IPS-NIHi11 (cell line): ENCODE measurements at regions not wholly inside any gene's neighbourhood (a gene's known extent, or its start where the extent isn't known, plus 50 kb on each side); places are given as distances from the start of the nearest gene placed in this dataset.

Source experiments
- DNase-seq: peaks from one replicate; pipeline ENCODE4 v3.0.0; 2012; ENCODE audit warnings: mixed read lengths, low spot score

GRCh38 chr7:34275624-34276023 is 370.3 kb downstream of the BMPER start:
- DNase-seq: no peak

GRCh38 chr7:34277016-34277802 is 371.9 kb downstream of the BMPER start:
- peak; percentile 11 for DNase-seq

GRCh38 chr7:34277803-34278199 is 372.5 kb downstream of the BMPER start:
- no peak for DNase-seq

GRCh38 chr7:34281260-34281659 is 375.9 kb downstream of the BMPER start:
- no peak for DNase-seq

- DNase-seq: no peak
Observed at GRCh38 chr7:34282271-34282670, 375.7 kb upstream of the NPSR1 start.

- no peak for DNase-seq
Observed at GRCh38 chr7:34296663-34297062, 361.4 kb upstream of the NPSR1 start.

- no peak for DNase-seq
Observed at GRCh38 chr7:34298492-34299013, 359.5 kb upstream of the NPSR1 start.

- no peak for DNase-seq
Observed at GRCh38 chr7:34299066-34299465, 359.0 kb upstream of the NPSR1 start.

- DNase-seq: no peak
Observed at GRCh38 chr7:34307540-34307939, 350.5 kb upstream of the NPSR1 start.

GRCh38 chr7:34308595-34308994 is 349.4 kb upstream of the NPSR1 start:
- DNase-seq: no peak

GRCh38 chr7:34309116-34309515 is 348.9 kb upstream of the NPSR1 start:
- DNase-seq: no peak

GRCh38 chr7:34309584-34309983 is 348.4 kb upstream of the NPSR1 start:
- DNase-seq: no peak

- no peak for DNase-seq
Observed at GRCh38 chr7:34311591-34311990, 346.4 kb upstream of the NPSR1 start.

GRCh38 chr7:34312624-34313023 is 345.4 kb upstream of the NPSR1 start:
- DNase-seq: no peak

- DNase-seq: no peak
Observed at GRCh38 chr7:34313289-34313688, 344.7 kb upstream of the NPSR1 start.

GRCh38 chr7:34315032-34315431 is 343.0 kb upstream of the NPSR1 start:
- DNase-seq: no peak

- no peak for DNase-seq
Observed at GRCh38 chr7:34317039-34317438, 341.0 kb upstream of the NPSR1 start.

GRCh38 chr7:34320412-34320811 is 337.6 kb upstream of the NPSR1 start:
- no peak for DNase-seq

- DNase-seq: peak; percentile 79
Observed at GRCh38 chr7:34320926-34321661, 336.9 kb upstream of the NPSR1 start.

GRCh38 chr7:34322841-34323240 is 335.2 kb upstream of the NPSR1 start:
- DNase-seq: no peak

GRCh38 chr7:34327681-34328080 is 330.3 kb upstream of the NPSR1 start:
- DNase-seq: no peak

GRCh38 chr7:34330308-34330707 is 327.7 kb upstream of the NPSR1 start:
- no peak for DNase-seq

- DNase-seq: no peak
Observed at GRCh38 chr7:34331102-34331501, 326.9 kb upstream of the NPSR1 start.
